Sciatic nerve (tissue), 2 donors: ENCODE measurements at regions not wholly inside any gene's neighbourhood (a gene's known extent, or its start where the extent isn't known, plus 50 kb on each side); places are given as distances from the start of the nearest gene placed in this dataset.
"Not testable (repeated sequence)": the region's sequence is repeated elsewhere in the genome, so short reads cannot be mapped to it uniquely, and the experiment has no call there.

Experiments used
- ATAC-seq: fragments of 200-7000 bp; cut with Tn5 transposase; one replicate; pipeline ENCODE4 v1.9.1; 2020; ENCODE audit warnings: mild to moderate bottlenecking, moderate library complexity
- DNase-seq: peaks from one replicate; pipeline ENCODE4 v3.0.0-alpha.2; 2020; ENCODE audit warnings: low spot score
- intact Hi-C: fragments of 100-400 bp; cut with DNase I; formaldehyde crosslinking; loops from one replicate; pipeline ENCODE4 v1.14.2; 2022
- donor health status: DM: no; HTN: no; CAD: no.
- donor health status: DM: no; HTN: no; CAD: no.

GRCh38 chr13:37479916-37480315 is 118.7 kb downstream of the POSTN start:
- intact Hi-C loops = no loop called here
- ATAC-seq = no peak
- no peak for DNase-seq

- no peak for DNase-seq
- ATAC-seq = no peak
- intact Hi-C loops = no loop called here
Measured at GRCh38 chr13:37476874-37477273, 121.7 kb downstream of the POSTN start.

- intact Hi-C loops = no loop called here
- no peak for ATAC-seq
- no peak for DNase-seq
Measured at GRCh38 chr13:37475966-37476365, 122.6 kb downstream of the POSTN start.

- DNase-seq (no peak), ATAC-seq (no peak)
- intact Hi-C loops = no loop called here
Measured at GRCh38 chr13:37475151-37475550, 123.4 kb downstream of the POSTN start.

- ATAC-seq (no peak), DNase-seq (no peak)
- intact Hi-C loops = no loop called here
Measured at GRCh38 chr13:37473035-37473434, 125.5 kb downstream of the POSTN start.

- DNase-seq, ATAC-seq, intact Hi-C loops: not testable (repeated sequence)
Measured at GRCh38 chr13:37472266-37472665, 126.3 kb downstream of the POSTN start.

GRCh38 chr13:37460166-37460565 is 138.4 kb downstream of the POSTN start:
- no peak for DNase-seq
- intact Hi-C loops = no loop called here
- ATAC-seq = no peak

GRCh38 chr13:37457612-37458011 is 141.0 kb downstream of the POSTN start:
- no peak for DNase-seq
- ATAC-seq = no peak
- intact Hi-C loops = no loop called here

- ATAC-seq = no peak
- intact Hi-C loops = no loop called here
- no peak for DNase-seq
Measured at GRCh38 chr13:37456506-37456905, 142.1 kb downstream of the POSTN start.

GRCh38 chr13:37456041-37456440 is 142.5 kb downstream of the POSTN start:
- ATAC-seq = no peak
- DNase-seq = no peak
- intact Hi-C loops = no loop called here

GRCh38 chr13:37453246-37453645 is 145.3 kb downstream of the POSTN start:
- intact Hi-C loops = no loop called here
- ATAC-seq (no peak), DNase-seq (no peak)

GRCh38 chr13:37450276-37450675 is 148.3 kb downstream of the POSTN start:
- DNase-seq (no peak), ATAC-seq (no peak)
- intact Hi-C loops = no loop called here

- ATAC-seq (no peak), DNase-seq (no peak)
- intact Hi-C loops = no loop called here
Measured at GRCh38 chr13:37448153-37448552, 150.4 kb downstream of the POSTN start.

GRCh38 chr13:37446503-37446902 is 152.1 kb downstream of the POSTN start:
- intact Hi-C loops = no loop called here
- ATAC-seq (no peak), DNase-seq (no peak)

- ATAC-seq (no peak), DNase-seq (no peak)
- intact Hi-C loops = no loop called here
Measured at GRCh38 chr13:37443538-37443937, 155.0 kb downstream of the POSTN start.

GRCh38 chr13:37442996-37443395 is 155.6 kb downstream of the POSTN start:
- no peak for ATAC-seq
- no peak for DNase-seq
- intact Hi-C loops = no loop called here

GRCh38 chr13:37435881-37436280 is 162.7 kb downstream of the POSTN start:
- intact Hi-C loops = no loop called here
- no peak for DNase-seq
- ATAC-seq = no peak

GRCh38 chr13:37433086-37433485 is 165.5 kb downstream of the POSTN start:
- intact Hi-C loops = no loop called here
- ATAC-seq (no peak), DNase-seq (no peak)

- intact Hi-C loops = no loop called here
- ATAC-seq (no peak), DNase-seq (no peak)
Measured at GRCh38 chr13:37429976-37430375, 168.6 kb downstream of the POSTN start.

GRCh38 chr13:37427843-37428494 is 170.6 kb downstream of the POSTN start:
- intact Hi-C loops = no loop called here
- no peak for ATAC-seq

GRCh38 chr13:37418490-37418889 is 180.1 kb downstream of the POSTN start:
- DNase-seq = no peak
- intact Hi-C loops = no loop called here
- ATAC-seq = no peak

More at GRCh38 chr13:37427843-37428494, 170.6 kb downstream of the POSTN start:
- DNase-seq = no peak
